ENCODE measurements at regions not wholly inside any gene's neighbourhood (a gene's known extent, or its start where the extent isn't known, plus 50 kb on each side); places are given as distances from the start of the nearest gene placed in this dataset.

- peak overlapping the region; percentile 87 for H3K4me3 ChIP-seq (ENCODE audit: low read depth, low read length)
- TF ChIP-seq CTCF (IDR thresholded peaks at IDR 0.05; ENCODE audit: low read depth, low read length) = no peak
These were observed 83.5 kb upstream of the PRKG1 start for GRCh38 chr10:50990568-50991455.

- H3K4me3 ChIP-seq (ENCODE audit: low read depth, low read length) = peak overlapping the region; percentile 87
- no peak for TF ChIP-seq CTCF (IDR thresholded peaks at IDR 0.05; ENCODE audit: low read depth, low read length)
These were observed 82.6 kb upstream of the PRKG1 start for GRCh38 chr10:50991456-50992355.

GRCh38 chr10:50992356-50992901 lies 81.9 kb upstream of the PRKG1 start:
- no peak for TF ChIP-seq CTCF (IDR thresholded peaks at IDR 0.05; ENCODE audit: low read depth, low read length)
- peak overlapping the region; percentile 87 for H3K4me3 ChIP-seq (ENCODE audit: low read depth, low read length)

- TF ChIP-seq CTCF (IDR thresholded peaks at IDR 0.05; ENCODE audit: low read depth, low read length) = no peak
These were observed 81.1 kb upstream of the PRKG1 start for GRCh38 chr10:50992972-50993766.

GRCh38 chr10:50993771-50994251 lies 80.5 kb upstream of the PRKG1 start:
- TF ChIP-seq CTCF (IDR thresholded peaks at IDR 0.05; ENCODE audit: low read depth, low read length) = no peak
- H3K4me3 ChIP-seq (ENCODE audit: low read depth, low read length) = peak overlapping the region; percentile 87

More at GRCh38 chr10:50992972-50993766, 81.1 kb upstream of the PRKG1 start:
- H3K4me3 ChIP-seq (ENCODE audit: low read depth, low read length) = peak overlapping the region; percentile 87

GRCh38 chr10:50997461-50997860 lies 76.8 kb upstream of the PRKG1 start:
- H3K4me3 ChIP-seq (ENCODE audit: low read depth, low read length) = no peak overlapping the region
- TF ChIP-seq CTCF (IDR thresholded peaks at IDR 0.05; ENCODE audit: low read depth, low read length) = no peak

All from WI38 (cell line).